CD4-positive, CD25-positive, alpha-beta regulatory T cell (primary cell): ENCODE measurements at regions not wholly inside any gene's neighbourhood (a gene's known extent, or its start where the extent isn't known, plus 50 kb on each side); places are given as distances from the start of the nearest gene placed in this dataset.
A peak's percentile ranks its signal among the peaks of the same experiment; 100 is the strongest.
"Not testable (repeated sequence)": the region's sequence is repeated elsewhere in the genome, so short reads cannot be mapped to it uniquely, and the experiment has no call there.

ENCODE experiments used
- ATAC-seq, 2 donors: fragments of 150-1000 bp; cut with Tn5 transposase; one replicate each; pipeline ENCODE4 v1.10.0; 2021; ENCODE audit warnings: low read depth in 2 of 2, moderate number of reproducible peaks in 2 of 2, moderate library complexity in 1 of 2
- DNase-seq, 3 donors: peaks; one replicate each; pipeline versions ENCODE4 v3.0.0 to v3.0.0-alpha.2; 2012 to 2022; ENCODE audit warnings: mixed read lengths in 1 of 3
- H3K27ac ChIP-seq: one replicate; pipeline ENCODE4 v1.7.0; 2013; ENCODE audit warnings: mild to moderate bottlenecking, low read length; ENCODE audit not compliant: insufficient read depth, poor library complexity, severe bottlenecking
- H3K27me3 ChIP-seq: one replicate; pipeline ENCODE4 v1.7.0; 2013; ENCODE audit warnings: low read length; ENCODE audit not compliant: control insufficient read depth, insufficient read depth
- H3K36me3 ChIP-seq: one replicate; pipeline ENCODE4 v1.7.0; 2013; ENCODE audit warnings: mild to moderate bottlenecking, low read length, moderate library complexity; ENCODE audit not compliant: control insufficient read depth, insufficient read depth
- H3K4me1 ChIP-seq: 2 replicates; pipeline ENCODE4 v1.7.0; 2013; ENCODE audit warnings: mild to moderate bottlenecking, low read length; ENCODE audit not compliant: insufficient read depth, control insufficient read depth, poor library complexity, severe bottlenecking
- H3K4me3 ChIP-seq: one replicate; pipeline ENCODE4 v1.7.0; 2013; ENCODE audit warnings: low read depth, mild to moderate bottlenecking, low read length, moderate library complexity
- H3K9me3 ChIP-seq, 2 experiments: 1 replicate in 1 of 2; 2 replicates in 1 of 2; pipeline ENCODE4 v1.7.0; 2013; ENCODE audit warnings: low read length in 2 of 2, mild to moderate bottlenecking in 1 of 2, moderate library complexity in 1 of 2; ENCODE audit not compliant: control insufficient read depth in 2 of 2
- H3K27ac Mint-ChIP-seq, 3 donors: one replicate each; pipeline ENCODE4 v1.8.0; 2020 to 2022; ENCODE audit warnings: mild to moderate bottlenecking in 3 of 3, mixed read lengths in 3 of 3, moderate library complexity in 2 of 3
- H3K27me3 Mint-ChIP-seq: one replicate; pipeline ENCODE4 v1.8.0; 2022; ENCODE audit warnings: mild to moderate bottlenecking, mixed read lengths
- H3K36me3 Mint-ChIP-seq: one replicate; pipeline ENCODE4 v1.8.0; 2020; ENCODE audit warnings: mixed read lengths
- H3K4me1 Mint-ChIP-seq, 4 donors: one replicate each; pipeline ENCODE4 v1.8.0; 2020 to 2022; ENCODE audit warnings: mixed read lengths in 4 of 4, mild to moderate bottlenecking in 1 of 4
- H3K4me3 Mint-ChIP-seq, 4 donors: one replicate each; pipeline ENCODE4 v1.8.0; 2020 to 2022; ENCODE audit warnings: mild to moderate bottlenecking in 4 of 4, mixed read lengths in 4 of 4, moderate library complexity in 3 of 4
- H3K9me3 Mint-ChIP-seq, 7 donors: one replicate each; pipeline ENCODE4 v1.8.0; 2020 to 2022; ENCODE audit warnings: mixed read lengths in 7 of 7, mild to moderate bottlenecking in 3 of 7, moderate library complexity in 2 of 7

DNA sequence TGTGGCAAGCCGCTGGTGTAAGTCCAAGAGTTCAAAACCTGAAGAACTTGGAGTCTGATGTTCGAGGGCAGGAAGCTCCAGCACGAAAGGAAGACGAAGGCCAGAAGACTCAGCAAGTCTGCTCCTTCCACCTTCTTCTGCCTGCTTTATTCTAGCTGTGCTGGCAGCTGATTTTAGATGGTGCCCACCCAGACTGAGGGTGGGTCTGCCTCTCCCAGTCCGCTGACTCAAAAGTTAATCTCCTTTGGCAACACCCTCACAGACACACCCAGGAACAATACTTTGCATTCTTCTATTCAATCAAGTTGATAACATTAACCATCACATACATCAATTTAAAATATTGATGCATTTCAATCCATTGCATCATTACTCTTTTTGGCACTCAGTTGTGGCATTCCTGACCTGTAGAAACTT, 373.1 kb downstream of the CDH10 start:
- H3K27ac ChIP-seq, H3K36me3 ChIP-seq, H3K27ac Mint-ChIP-seq, H3K9me3 ChIP-seq, ATAC-seq, H3K27me3 Mint-ChIP-seq, H3K4me3 Mint-ChIP-seq, H3K4me3 ChIP-seq, H3K4me1 Mint-ChIP-seq, H3K4me1 ChIP-seq, DNase-seq, H3K27me3 ChIP-seq, H3K36me3 Mint-ChIP-seq: not testable (repeated sequence)
- peaks cover 0 to 22% (median 6%) of the 10 kb centered on the region in 7 donors for H3K9me3 Mint-ChIP-seq

GRCh38 chr5:24272741-24273140, 372.0 kb downstream of the CDH10 start:
- no peak overlapping the region for H3K4me3 ChIP-seq
- H3K4me1 Mint-ChIP-seq = no peaks in the 10 kb centered on the region
- DNase-seq (no peak), ATAC-seq (no peak)
- H3K9me3 Mint-ChIP-seq = peaks cover 0 to 21% (median 7%) of the 10 kb centered on the region in 7 donors
- H3K27ac Mint-ChIP-seq = no peak overlapping the region
- no peaks in the 10 kb centered on the region for H3K27me3 ChIP-seq
- no peaks in the 10 kb centered on the region for H3K36me3 Mint-ChIP-seq
- no peaks in the 10 kb centered on the region for H3K27me3 Mint-ChIP-seq
- H3K36me3 ChIP-seq = no peaks in the 10 kb centered on the region
- H3K4me1 ChIP-seq = no peaks in the 10 kb centered on the region
- H3K27ac ChIP-seq = no peak overlapping the region
- peaks cover 0 to 4% of the 10 kb centered on the region in 2 experiments for H3K9me3 ChIP-seq
- H3K4me3 Mint-ChIP-seq = no peak overlapping the region

DNA sequence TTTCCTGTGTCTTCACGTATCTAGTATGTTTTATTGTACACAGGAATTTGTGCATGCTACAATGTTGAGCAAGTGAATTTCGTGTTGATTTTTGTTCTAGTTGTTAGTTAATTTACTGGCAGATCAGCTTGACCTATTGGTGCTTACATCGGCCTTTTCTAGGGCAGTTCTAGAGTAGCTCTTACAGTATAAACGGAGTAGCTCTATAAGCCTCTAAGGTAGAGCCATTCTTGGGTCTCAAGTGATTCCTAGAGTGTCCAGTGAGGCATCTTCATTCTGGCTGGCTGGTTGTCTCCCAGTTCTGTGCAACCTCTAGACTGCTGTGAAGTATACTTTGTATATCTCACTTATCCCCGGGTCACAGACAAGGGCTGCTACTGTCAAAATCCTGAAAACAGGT, 364.6 kb downstream of the CDH10 start:
- H3K36me3 Mint-ChIP-seq = no peaks in the 10 kb centered on the region
- peaks cover 4 to 5% of the 10 kb centered on the region in 2 experiments for H3K9me3 ChIP-seq
- ATAC-seq = no peak

DNA sequence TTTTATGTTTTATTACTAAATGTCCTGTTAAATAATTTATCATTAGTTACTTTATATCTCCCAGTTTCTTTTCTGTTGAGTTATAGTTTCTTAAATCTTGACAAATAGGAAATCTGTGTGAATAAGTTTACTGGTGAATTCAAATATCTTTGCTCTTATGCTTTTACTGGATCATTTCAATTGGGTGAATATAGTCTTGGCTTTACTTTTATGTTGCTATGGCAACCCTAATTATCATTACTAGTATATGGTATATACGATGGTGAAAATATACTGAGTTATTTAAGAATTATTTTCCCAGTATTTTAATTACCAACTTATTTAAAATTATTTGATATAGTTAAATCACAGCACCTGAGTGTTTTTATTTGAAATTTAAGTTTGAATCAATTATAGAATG, 363.0 kb downstream of the CDH10 start:
- Histone ChIP-seq H3K9me3 (peaks cover 4 to 5% of the 10 kb centered on the region in 2 experiments), H3K27ac (no peak overlapping the region), H3K4me1 (no peaks in the 10 kb centered on the region), H3K36me3 (no peaks in the 10 kb centered on the region), H3K4me3 (no peak overlapping the region), H3K27me3 (no peaks in the 10 kb centered on the region)
- no peaks in the 10 kb centered on the region for H3K4me1 Mint-ChIP-seq
- no peak overlapping the region for H3K4me3 Mint-ChIP-seq
- DNase-seq = no peak
- ATAC-seq = no peak
- peaks cover 0 to 20% (median 7%) of the 10 kb centered on the region in 7 donors for H3K9me3 Mint-ChIP-seq
- no peaks in the 10 kb centered on the region for H3K27me3 Mint-ChIP-seq
- no peak overlapping the region for H3K27ac Mint-ChIP-seq
- H3K36me3 Mint-ChIP-seq = no peaks in the 10 kb centered on the region

More for the DNA sequence above, 364.6 kb downstream of the CDH10 start:
- no peak overlapping the region for H3K4me3 Mint-ChIP-seq
- no peaks in the 10 kb centered on the region for H3K27me3 ChIP-seq
- H3K27ac ChIP-seq = no peak overlapping the region
- no peaks in the 10 kb centered on the region for H3K4me1 ChIP-seq
- no peaks in the 10 kb centered on the region for H3K27me3 Mint-ChIP-seq
- H3K4me1 Mint-ChIP-seq = no peaks in the 10 kb centered on the region
- H3K27ac Mint-ChIP-seq = no peak overlapping the region
- no peak for DNase-seq
- peaks cover 0 to 16% (median 4%) of the 10 kb centered on the region in 7 donors for H3K9me3 Mint-ChIP-seq
- no peaks in the 10 kb centered on the region for H3K36me3 ChIP-seq
- H3K4me3 ChIP-seq = no peak overlapping the region

GRCh38 chr5:24289582-24290335, 355.0 kb downstream of the CDH10 start:
- Mint-ChIP-seq H3K9me3 (peaks cover 0 to 27% (median 6%) of the 10 kb centered on the region in 7 donors), H3K27me3 (no peaks in the 10 kb centered on the region), H3K4me1 (no peaks in the 10 kb centered on the region), H3K27ac (peak overlapping the region in 1 of 3 donors; percentile 54), H3K4me3 (no peak overlapping the region), H3K36me3 (no peaks in the 10 kb centered on the region)
- ATAC-seq (no peak), DNase-seq (no peak)
- no peaks in the 10 kb centered on the region for H3K36me3 ChIP-seq
- peaks cover 2 to 5% of the 10 kb centered on the region in 2 experiments for H3K9me3 ChIP-seq
- H3K27ac ChIP-seq = no peak overlapping the region
- no peaks in the 10 kb centered on the region for H3K27me3 ChIP-seq
- H3K4me3 ChIP-seq = no peak overlapping the region
- no peaks in the 10 kb centered on the region for H3K4me1 ChIP-seq

DNA sequence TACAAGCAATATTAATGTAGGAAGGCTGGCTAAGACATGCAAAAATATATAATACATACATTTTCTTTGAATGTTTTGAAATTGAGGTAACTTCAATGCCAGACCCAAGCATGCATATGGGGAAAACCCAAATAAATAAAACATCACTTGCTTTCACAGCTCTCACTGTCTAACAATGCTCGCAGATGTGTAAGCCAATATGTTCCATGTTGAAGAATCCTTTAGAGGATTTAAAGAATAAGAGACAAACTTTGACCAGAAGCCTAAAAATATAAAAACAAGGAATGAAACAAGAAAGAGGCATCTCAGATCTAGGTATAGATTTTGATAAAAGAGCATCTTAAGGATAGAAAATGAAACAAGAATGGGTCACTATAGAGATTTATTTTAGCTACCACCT, 354.2 kb downstream of the CDH10 start:
- ATAC-seq = no peak

GRCh38 chr5:24291916-24292315, 352.9 kb downstream of the CDH10 start:
- H3K9me3 ChIP-seq = peaks cover 4 to 5% of the 10 kb centered on the region in 2 experiments
- Mint-ChIP-seq H3K4me3 (no peak overlapping the region), H3K27me3 (no peaks in the 10 kb centered on the region), H3K27ac (no peak overlapping the region), H3K9me3 (peaks cover 0 to 23% (median 6%) of the 10 kb centered on the region in 7 donors), H3K36me3 (no peaks in the 10 kb centered on the region), H3K4me1 (no peaks in the 10 kb centered on the region)
- H3K4me3 ChIP-seq = no peak overlapping the region
- H3K36me3 ChIP-seq = no peaks in the 10 kb centered on the region
- no peaks in the 10 kb centered on the region for H3K27me3 ChIP-seq
- no peak for ATAC-seq
- no peak overlapping the region for H3K27ac ChIP-seq
- H3K4me1 ChIP-seq = no peaks in the 10 kb centered on the region
- no peak for DNase-seq

More for the DNA sequence above, 354.2 kb downstream of the CDH10 start:
- DNase-seq = no peak
- no peak overlapping the region for H3K27ac Mint-ChIP-seq
- peaks cover 0 to 23% (median 6%) of the 10 kb centered on the region in 7 donors for H3K9me3 Mint-ChIP-seq
- Histone ChIP-seq H3K4me3 (no peak overlapping the region), H3K36me3 (no peaks in the 10 kb centered on the region), H3K4me1 (no peaks in the 10 kb centered on the region), H3K9me3 (peaks cover 2 to 5% of the 10 kb centered on the region in 2 experiments), H3K27ac (no peak overlapping the region), H3K27me3 (no peaks in the 10 kb centered on the region)
- H3K4me1 Mint-ChIP-seq = no peaks in the 10 kb centered on the region
- no peak overlapping the region for H3K4me3 Mint-ChIP-seq
- no peaks in the 10 kb centered on the region for H3K36me3 Mint-ChIP-seq
- no peaks in the 10 kb centered on the region for H3K27me3 Mint-ChIP-seq

DNA sequence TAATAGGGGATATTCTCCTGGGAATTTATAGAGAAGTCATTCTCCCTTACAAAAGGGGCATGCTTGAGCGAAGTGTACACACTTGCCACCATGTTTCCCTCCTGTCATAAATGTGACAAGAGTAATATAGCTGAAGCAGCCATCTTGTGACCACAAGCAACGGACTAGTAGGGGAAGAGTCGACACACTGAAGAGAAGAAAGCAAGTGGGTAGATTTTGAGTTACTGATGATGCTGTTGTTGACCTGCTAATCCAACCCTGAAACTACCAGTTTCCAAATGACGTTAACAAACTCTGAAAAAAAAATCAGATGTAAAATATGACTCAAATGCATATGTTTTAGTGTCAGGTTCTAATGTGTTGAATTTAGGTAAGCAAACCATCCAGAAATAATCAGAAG, 350.4 kb downstream of the CDH10 start:
- Histone ChIP-seq H3K27me3 (no peaks in the 10 kb centered on the region), H3K4me3 (no peak overlapping the region), H3K4me1 (no peaks in the 10 kb centered on the region), H3K27ac (no peak overlapping the region), H3K9me3 (peaks cover 5% of the 10 kb centered on the region in 2 experiments), H3K36me3 (no peaks in the 10 kb centered on the region)
- Mint-ChIP-seq H3K9me3 (peaks cover 0 to 36% (median 9%) of the 10 kb centered on the region in 7 donors), H3K27ac (no peak overlapping the region), H3K27me3 (no peaks in the 10 kb centered on the region), H3K4me1 (no peaks in the 10 kb centered on the region), H3K36me3 (no peaks in the 10 kb centered on the region), H3K4me3 (no peak overlapping the region)
- DNase-seq (no peak), ATAC-seq (no peak)
